ENCODE measurements at regions not wholly inside any gene's neighbourhood (a gene's known extent, or its start where the extent isn't known, plus 50 kb on each side); places are given as distances from the start of the nearest gene placed in this dataset.

DNA sequence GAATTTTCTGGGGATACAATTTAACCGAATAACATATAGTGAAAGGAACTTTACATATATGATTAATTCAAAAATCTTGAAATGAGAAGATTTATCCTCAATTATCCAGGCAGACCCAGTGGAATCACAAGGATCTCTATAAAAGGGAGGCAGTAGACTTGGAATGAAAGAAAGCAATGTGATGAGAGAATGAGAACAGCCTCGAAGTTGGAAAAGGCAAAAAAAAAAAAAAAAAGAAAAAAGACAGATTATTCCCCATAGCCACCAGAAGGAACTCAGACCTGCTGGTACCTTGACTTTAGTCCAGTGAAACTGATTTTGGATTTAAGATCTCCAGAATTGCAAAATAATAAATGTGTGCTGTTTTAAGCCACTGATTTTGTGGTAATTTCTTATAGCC lies 416.3 kb upstream of the OR4E1 start:
- no peak overlapping the region for H3K4me3 ChIP-seq (ENCODE audit: low read depth in 2 of 2, low read length in 2 of 2)
- intact Hi-C loops (cut with micrococcal nuclease; ENCODE audit: unreplicated experiment), result no loop called here
- CTCF ChIA-PET, result no interaction called here

GRCh38 chr14:22088614-22089342 lies 415.2 kb upstream of the OR4E1 start:
- Histone ChIP-seq H3K4me1 (ENCODE audit: control insufficient read depth, insufficient read depth, low read length) (no peaks in the 10 kb centered on the region), H3K36me3 (ENCODE audit: control insufficient read depth, insufficient read depth, low read length) (no peaks in the 10 kb centered on the region), H3K9me3 (ENCODE audit: control insufficient read depth, insufficient read depth, low read depth, low read length) (no peaks in the 10 kb centered on the region), H3K4me3 (ENCODE audit: low read depth in 2 of 2, low read length in 2 of 2) (no peak overlapping the region), H3K27ac (ENCODE audit: low read length) (no peak overlapping the region), H3K27me3 (ENCODE audit: control insufficient read depth, insufficient read depth, low read length) (no peaks in the 10 kb centered on the region)
- DNase-seq (ENCODE audit: low read depth, low spot score) (no peak), ATAC-seq (no peak)
- no TSS peak for BruUV-seq (replicated peaks)
- ChIA-PET POLR2A (no interaction called here), CTCF (no interaction called here)
- intact Hi-C loops (cut with micrococcal nuclease; ENCODE audit: unreplicated experiment), result no loop called here
- TF ChIP-seq POLR2AphosphoS5 (IDR thresholded peaks at IDR 0.05; ENCODE audit: low read depth, low read length) (no peak), CTCF (IDR thresholded peaks at IDR 0.05) (no peak), SIN3A (IDR thresholded peaks at IDR 0.05; ENCODE audit: borderline replicate concordance, insufficient read depth, low read depth, low read length) (no peak), TCF7L2 (IDR thresholded peaks at IDR 0.05; ENCODE audit: low read depth, low read length) (no peak)
- TF ChIP-seq, protein P1, sequence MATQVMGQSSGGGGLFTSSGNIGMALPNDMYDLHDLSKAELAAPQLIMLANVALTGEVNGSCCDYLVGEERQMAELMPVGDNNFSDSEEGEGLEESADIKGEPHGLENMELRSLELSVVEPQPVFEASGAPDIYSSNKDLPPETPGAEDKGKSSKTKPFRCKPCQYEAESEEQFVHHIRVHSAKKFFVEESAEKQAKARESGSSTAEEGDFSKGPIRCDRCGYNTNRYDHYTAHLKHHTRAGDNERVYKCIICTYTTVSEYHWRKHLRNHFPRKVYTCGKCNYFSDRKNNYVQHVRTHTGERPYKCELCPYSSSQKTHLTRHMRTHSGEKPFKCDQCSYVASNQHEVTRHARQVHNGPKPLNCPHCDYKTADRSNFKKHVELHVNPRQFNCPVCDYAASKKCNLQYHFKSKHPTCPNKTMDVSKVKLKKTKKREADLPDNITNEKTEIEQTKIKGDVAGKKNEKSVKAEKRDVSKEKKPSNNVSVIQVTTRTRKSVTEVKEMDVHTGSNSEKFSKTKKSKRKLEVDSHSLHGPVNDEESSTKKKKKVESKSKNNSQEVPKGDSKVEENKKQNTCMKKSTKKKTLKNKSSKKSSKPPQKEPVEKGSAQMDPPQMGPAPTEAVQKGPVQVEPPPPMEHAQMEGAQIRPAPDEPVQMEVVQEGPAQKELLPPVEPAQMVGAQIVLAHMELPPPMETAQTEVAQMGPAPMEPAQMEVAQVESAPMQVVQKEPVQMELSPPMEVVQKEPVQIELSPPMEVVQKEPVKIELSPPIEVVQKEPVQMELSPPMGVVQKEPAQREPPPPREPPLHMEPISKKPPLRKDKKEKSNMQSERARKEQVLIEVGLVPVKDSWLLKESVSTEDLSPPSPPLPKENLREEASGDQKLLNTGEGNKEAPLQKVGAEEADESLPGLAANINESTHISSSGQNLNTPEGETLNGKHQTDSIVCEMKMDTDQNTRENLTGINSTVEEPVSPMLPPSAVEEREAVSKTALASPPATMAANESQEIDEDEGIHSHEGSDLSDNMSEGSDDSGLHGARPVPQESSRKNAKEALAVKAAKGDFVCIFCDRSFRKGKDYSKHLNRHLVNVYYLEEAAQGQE (IDR thresholded peaks at IDR 0.05; ENCODE audit: insufficient read depth in 1 of 2, low read depth in 2 of 2, low read length in 1 of 2), result no peak
- in situ Hi-C loops (cut with HindIII; ENCODE audit: low pct_unique_long_range_greater_than_20kb, low sequenced_read_pairs), result no loop called here

More for the DNA sequence above, 416.3 kb upstream of the OR4E1 start:
- Histone ChIP-seq H3K27me3 (ENCODE audit: control insufficient read depth, insufficient read depth, low read length) (no peaks in the 10 kb centered on the region), H3K4me1 (ENCODE audit: control insufficient read depth, insufficient read depth, low read length) (no peaks in the 10 kb centered on the region), H3K9me3 (ENCODE audit: control insufficient read depth, insufficient read depth, low read depth, low read length) (no peaks in the 10 kb centered on the region), H3K36me3 (ENCODE audit: control insufficient read depth, insufficient read depth, low read length) (no peaks in the 10 kb centered on the region), H3K27ac (ENCODE audit: low read length) (no peak overlapping the region)
- BruUV-seq (replicated peaks), result no TSS peak
- in situ Hi-C loops (cut with HindIII; ENCODE audit: low pct_unique_long_range_greater_than_20kb, low sequenced_read_pairs), result no loop called here
- no peak for ATAC-seq
- TF ChIP-seq SIN3A (IDR thresholded peaks at IDR 0.05; ENCODE audit: borderline replicate concordance, insufficient read depth, low read depth, low read length), result no peak
- TF ChIP-seq, protein P1 (IDR thresholded peaks at IDR 0.05; ENCODE audit: insufficient read depth in 1 of 2, low read depth in 2 of 2, low read length in 1 of 2), result no peak
- no peak for TF ChIP-seq POLR2AphosphoS5 (IDR thresholded peaks at IDR 0.05; ENCODE audit: low read depth, low read length)
- TF ChIP-seq CTCF (IDR thresholded peaks at IDR 0.05), result no peak
- TF ChIP-seq TCF7L2 (IDR thresholded peaks at IDR 0.05; ENCODE audit: low read depth, low read length), result no peak
- no peak for DNase-seq (ENCODE audit: low read depth, low spot score)
- POLR2A ChIA-PET, result no interaction called here
